Upper lobe of right lung (tissue), 1 donor: ENCODE measurements at regions not wholly inside any gene's neighbourhood (a gene's known extent, or its start where the extent isn't known, plus 50 kb on each side); places are given as distances from the start of the nearest gene placed in this dataset.

Experiments used
- ATAC-seq: fragments of 200-7000 bp; cut with Tn5 transposase; one replicate; pipeline ENCODE4 v1.9.1; 2020; ENCODE audit warnings: mild to moderate bottlenecking, moderate library complexity
- DNase-seq: peaks from one replicate; pipeline ENCODE4 v3.0.0-alpha.2; 2020
- H3K27ac ChIP-seq: fragments of 200-600 bp; one replicate; pipeline ENCODE4 v1.8.0; 2022
- H3K27me3 ChIP-seq: fragments of 200-600 bp; one replicate; pipeline ENCODE4 v1.8.0; 2022; ENCODE audit warnings: mild to moderate bottlenecking
- H3K36me3 ChIP-seq: fragments of 200-600 bp; one replicate; pipeline ENCODE4 v1.8.0; 2022
- H3K4me1 ChIP-seq: fragments of 200-600 bp; one replicate; pipeline ENCODE4 v1.8.0; 2022
- H3K4me3 ChIP-seq: fragments of 200-600 bp; one replicate; pipeline ENCODE4 v1.8.0; 2022; ENCODE audit warnings: mild to moderate bottlenecking
- H3K9me3 ChIP-seq: fragments of 200-600 bp; one replicate; pipeline ENCODE4 v1.8.0; 2022
- intact Hi-C: fragments of 100-400 bp; cut with DNase I; formaldehyde crosslinking; loops from one replicate; pipeline ENCODE4 v1.11.0; 2022
- TF ChIP-seq, protein P1 (sequence below): fragments of 200-600 bp; IDR thresholded peaks from one replicate; pipeline ENCODE4 v1.8.0; 2022; ENCODE audit warnings: antibody characterized with exemption
- donor health status: DM: no; HTN: yes; CAD: no; lungs with severe emphysema.

DNA sequence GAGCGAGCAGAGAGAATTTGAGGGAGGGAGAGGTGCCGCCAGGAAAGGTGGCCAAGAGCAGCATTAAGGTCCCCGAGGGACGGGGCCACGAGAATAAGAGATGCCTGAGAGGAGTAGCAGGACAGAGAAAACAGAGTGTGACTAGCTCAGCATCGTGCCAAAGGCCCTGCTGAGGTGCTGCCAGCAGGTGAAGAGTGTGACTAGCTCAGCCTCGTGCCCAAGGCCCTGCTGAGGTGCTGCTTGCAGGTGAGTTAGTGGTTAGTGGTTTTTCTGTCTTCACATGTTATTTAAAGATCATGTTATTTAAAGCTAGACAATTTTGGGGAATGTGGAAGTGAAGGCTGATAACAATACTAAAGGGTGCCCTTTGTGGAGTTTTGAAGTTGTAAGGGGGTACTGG, 464.5 kb upstream of the FAT1 start:
- Histone ChIP-seq H3K4me1 (no peaks in the 10 kb centered on the region), H3K4me3 (no peak overlapping the region), H3K27me3 (no peaks in the 10 kb centered on the region), H3K9me3 (no peaks in the 10 kb centered on the region), H3K27ac (no peak overlapping the region), H3K36me3 (no peaks in the 10 kb centered on the region)
- TF ChIP-seq, protein P1, sequence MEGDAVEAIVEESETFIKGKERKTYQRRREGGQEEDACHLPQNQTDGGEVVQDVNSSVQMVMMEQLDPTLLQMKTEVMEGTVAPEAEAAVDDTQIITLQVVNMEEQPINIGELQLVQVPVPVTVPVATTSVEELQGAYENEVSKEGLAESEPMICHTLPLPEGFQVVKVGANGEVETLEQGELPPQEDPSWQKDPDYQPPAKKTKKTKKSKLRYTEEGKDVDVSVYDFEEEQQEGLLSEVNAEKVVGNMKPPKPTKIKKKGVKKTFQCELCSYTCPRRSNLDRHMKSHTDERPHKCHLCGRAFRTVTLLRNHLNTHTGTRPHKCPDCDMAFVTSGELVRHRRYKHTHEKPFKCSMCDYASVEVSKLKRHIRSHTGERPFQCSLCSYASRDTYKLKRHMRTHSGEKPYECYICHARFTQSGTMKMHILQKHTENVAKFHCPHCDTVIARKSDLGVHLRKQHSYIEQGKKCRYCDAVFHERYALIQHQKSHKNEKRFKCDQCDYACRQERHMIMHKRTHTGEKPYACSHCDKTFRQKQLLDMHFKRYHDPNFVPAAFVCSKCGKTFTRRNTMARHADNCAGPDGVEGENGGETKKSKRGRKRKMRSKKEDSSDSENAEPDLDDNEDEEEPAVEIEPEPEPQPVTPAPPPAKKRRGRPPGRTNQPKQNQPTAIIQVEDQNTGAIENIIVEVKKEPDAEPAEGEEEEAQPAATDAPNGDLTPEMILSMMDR = no peak
- ATAC-seq (no peak), DNase-seq (no peak)
- intact Hi-C loops = no loop called here

DNA sequence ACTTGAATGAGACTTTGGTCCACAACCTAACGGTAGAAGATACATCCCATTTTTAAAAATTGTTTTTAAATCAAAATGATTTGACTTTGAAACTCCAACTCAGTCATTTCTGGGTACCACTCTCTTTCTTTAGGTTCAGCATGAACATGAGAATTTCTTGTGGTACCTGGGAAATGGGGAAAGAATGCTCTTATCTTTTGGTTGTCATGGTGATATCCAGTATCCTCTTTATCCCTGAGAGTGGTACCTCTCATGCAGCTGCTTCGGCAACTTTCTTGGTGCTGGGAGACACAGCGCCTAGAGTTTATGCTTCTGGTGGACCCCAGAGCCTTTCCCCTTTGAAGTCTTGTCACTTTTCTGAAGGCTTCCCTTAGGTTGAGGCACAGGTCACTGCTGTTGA, 465.1 kb upstream of the FAT1 start:
- Histone ChIP-seq H3K9me3 (no peaks in the 10 kb centered on the region), H3K4me3 (no peak overlapping the region), H3K27ac (no peak overlapping the region), H3K36me3 (no peaks in the 10 kb centered on the region), H3K4me1 (no peaks in the 10 kb centered on the region), H3K27me3 (no peaks in the 10 kb centered on the region)
- intact Hi-C loops = no loop called here
- TF ChIP-seq, protein P1 = no peak
- DNase-seq (no peak), ATAC-seq (no peak)

DNA sequence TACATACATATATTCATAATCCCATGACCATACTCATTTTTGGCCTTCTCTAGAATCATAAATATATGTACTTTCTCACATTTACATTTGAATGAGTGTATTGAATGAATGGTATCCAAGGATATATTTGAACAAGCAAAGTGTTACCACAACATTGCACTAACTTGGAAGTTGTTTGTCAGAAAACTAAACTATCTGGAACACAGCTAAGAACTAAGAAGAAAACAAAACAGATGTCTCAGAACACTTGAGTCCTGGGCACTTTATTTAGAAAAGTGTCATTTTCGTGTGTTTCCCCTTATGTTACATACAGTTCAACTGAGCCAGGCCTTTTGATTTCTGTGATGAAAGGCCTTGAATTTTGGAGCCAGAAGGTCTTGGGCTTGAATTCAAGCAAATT, 466.7 kb upstream of the FAT1 start:
- no peak overlapping the region for H3K4me3 ChIP-seq
- no peak for ATAC-seq
- DNase-seq = no peak
- H3K36me3 ChIP-seq = no peaks in the 10 kb centered on the region
- H3K27me3 ChIP-seq = no peaks in the 10 kb centered on the region
- H3K9me3 ChIP-seq = no peaks in the 10 kb centered on the region
- no peak overlapping the region for H3K27ac ChIP-seq
- intact Hi-C loops = no loop called here
- H3K4me1 ChIP-seq = no peaks in the 10 kb centered on the region
- TF ChIP-seq, protein P1 = no peak

DNA sequence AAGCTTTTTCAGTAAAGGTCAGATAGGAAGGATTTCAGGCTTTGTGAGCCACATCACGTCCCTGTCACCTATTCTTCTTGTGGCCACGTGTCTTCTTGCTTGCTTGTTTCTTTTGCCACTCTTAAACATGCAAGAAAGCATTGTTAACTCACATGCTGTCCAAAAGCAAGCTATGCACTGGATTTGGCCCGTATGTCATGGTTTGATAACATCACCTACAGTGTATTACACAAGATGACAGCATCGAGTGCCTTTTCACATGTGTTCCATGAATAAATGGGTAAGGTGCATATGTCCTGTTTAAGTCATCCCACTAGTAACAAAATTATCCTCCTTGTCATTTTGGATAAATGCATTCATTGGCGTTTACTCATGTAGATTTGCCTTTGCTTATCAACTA, 468.0 kb upstream of the FAT1 start:
- no peaks in the 10 kb centered on the region for H3K4me1 ChIP-seq
- no peaks in the 10 kb centered on the region for H3K9me3 ChIP-seq
- no peaks in the 10 kb centered on the region for H3K36me3 ChIP-seq
- ATAC-seq = no peak
- H3K27me3 ChIP-seq = no peaks in the 10 kb centered on the region
- intact Hi-C loops = no loop called here
- H3K27ac ChIP-seq = no peak overlapping the region
- DNase-seq = no peak
- H3K4me3 ChIP-seq = no peak overlapping the region
- TF ChIP-seq, protein P1 = no peak

DNA sequence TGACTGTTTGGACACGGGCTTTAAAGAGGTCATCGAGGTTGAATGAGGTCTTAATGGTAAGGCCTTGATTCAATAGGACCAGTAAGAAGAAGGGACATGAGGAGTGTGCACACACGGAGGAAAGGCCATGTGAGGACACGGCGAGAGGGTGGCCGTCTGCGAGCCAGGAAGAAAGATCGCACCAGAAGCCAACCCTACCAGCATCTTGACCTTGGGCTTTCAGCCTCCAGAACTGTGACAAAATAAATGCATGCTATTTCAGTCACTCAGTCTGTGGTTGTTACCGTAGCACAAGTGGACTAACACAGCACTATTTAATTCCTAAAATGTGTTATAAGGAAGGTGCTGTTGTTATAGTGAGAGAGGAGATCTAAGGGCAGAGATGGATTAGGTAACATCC, 468.6 kb upstream of the FAT1 start:
- ATAC-seq (no peak), DNase-seq (no peak)
- H3K4me1 ChIP-seq = no peaks in the 10 kb centered on the region
- H3K9me3 ChIP-seq = no peaks in the 10 kb centered on the region
- H3K4me3 ChIP-seq = no peak overlapping the region
- H3K36me3 ChIP-seq = no peaks in the 10 kb centered on the region
- TF ChIP-seq, protein P1 = no peak
- no peaks in the 10 kb centered on the region for H3K27me3 ChIP-seq
- no peak overlapping the region for H3K27ac ChIP-seq
- intact Hi-C loops = no loop called here

DNA sequence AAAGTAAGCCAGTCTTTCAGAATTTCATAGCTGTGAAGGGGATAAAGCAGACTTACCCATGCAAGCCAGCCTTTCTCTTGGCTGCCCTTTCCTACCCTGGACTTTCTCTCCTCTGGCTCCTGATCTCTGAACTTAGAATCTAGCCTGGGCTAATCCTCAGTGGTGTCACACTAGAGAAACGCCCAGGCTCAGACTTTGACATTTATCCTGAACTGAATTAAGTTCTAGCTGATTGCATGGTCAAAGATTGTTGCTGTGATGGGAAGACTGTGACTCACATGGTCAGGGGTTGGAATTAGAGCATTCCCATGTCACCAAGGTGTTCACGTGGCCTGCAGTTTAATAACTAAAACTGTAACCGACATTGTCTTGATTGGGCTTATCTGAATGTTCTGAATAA, 469.5 kb upstream of the FAT1 start:
- no peaks in the 10 kb centered on the region for H3K27me3 ChIP-seq
- no peak overlapping the region for H3K27ac ChIP-seq
- H3K9me3 ChIP-seq = no peaks in the 10 kb centered on the region
- no peak for DNase-seq
- no peak for ATAC-seq
- H3K4me1 ChIP-seq = no peaks in the 10 kb centered on the region
- H3K4me3 ChIP-seq = no peak overlapping the region
- intact Hi-C loops = no loop called here
- no peaks in the 10 kb centered on the region for H3K36me3 ChIP-seq
- TF ChIP-seq, protein P1 = no peak
